Keratinocyte (primary cell): ENCODE measurements at regions not wholly inside any gene's neighbourhood (a gene's known extent, or its start where the extent isn't known, plus 50 kb on each side); places are given as distances from the start of the nearest gene placed in this dataset.

Experiments used
- DNase-seq: peaks from one replicate; pipeline ENCODE4 v3.0.0-alpha.2; 2011; ENCODE audit warnings: low read depth, missing footprints, low spot score
- FAIRE-seq: peaks from 2 replicates; lab custom pipeline; 2011; peaks lifted over from hg19 to GRCh38; lab: Jason Lieb, UNC
- H2AFZ ChIP-seq: 2 replicates; pipeline ENCODE4 v1.6.0; 2012; ENCODE audit warnings: low read length, control low read depth, inconsistent platforms; ENCODE audit not compliant: control insufficient read depth
- H3K27ac ChIP-seq: 2 replicates; pipeline ENCODE4 v1.5.1; 2011; ENCODE audit warnings: low read length; ENCODE audit not compliant: control insufficient read depth, insufficient read depth
- H3K27me3 ChIP-seq: 3 replicates; pipeline ENCODE4 v1.6.0; 2011; ENCODE audit warnings: low read length; ENCODE audit not compliant: control insufficient read depth, insufficient read depth; ENCODE audit errors: extremely low read depth
- H3K36me3 ChIP-seq, 2 experiments: 2 replicates in 1 of 2; 3 replicates in 1 of 2; pipeline ENCODE4 v1.5.1; 2011; ENCODE audit warnings: low read length in 2 of 2, mild to moderate bottlenecking in 1 of 2; ENCODE audit not compliant: control insufficient read depth in 2 of 2, insufficient read depth in 2 of 2; ENCODE audit errors: extremely low read depth in 1 of 2
- H3K4me1 ChIP-seq: 3 replicates; pipeline ENCODE4 v1.5.1; 2011; ENCODE audit warnings: low read length; ENCODE audit not compliant: control insufficient read depth, insufficient read depth; ENCODE audit errors: extremely low read depth
- H3K4me2 ChIP-seq: 3 replicates; pipeline ENCODE4 v1.6.0; 2011; ENCODE audit warnings: low read depth, low read length; ENCODE audit not compliant: control insufficient read depth, insufficient read depth; ENCODE audit errors: extremely low read depth
- H3K4me3 ChIP-seq, 3 experiments: fragments of 200-600 bp in 1 of 3; sonication (generic) in 1 of 3; 2 replicates in 2 of 3; 3 replicates in 1 of 3; pipeline ENCODE4 v1.5.1; 2011 to 2016; ENCODE audit warnings: low read length in 3 of 3, mild to moderate bottlenecking in 3 of 3, control low read depth in 2 of 3, inconsistent platforms in 1 of 3, low read depth in 1 of 3, mixed read lengths in 1 of 3, mixed run types in 1 of 3, moderate library complexity in 1 of 3; ENCODE audit not compliant: control insufficient read depth in 2 of 3, insufficient read depth in 2 of 3; ENCODE audit errors: extremely low read depth in 1 of 3
- H3K79me2 ChIP-seq: 2 replicates; pipeline ENCODE4 v1.6.0; 2012; ENCODE audit warnings: low read length; ENCODE audit not compliant: control insufficient read depth, insufficient read depth
- H3K9ac ChIP-seq: 3 replicates; pipeline ENCODE4 v1.6.0; 2011; ENCODE audit warnings: low read length; ENCODE audit not compliant: control insufficient read depth, insufficient read depth; ENCODE audit errors: extremely low read depth
- H3K9me1 ChIP-seq: 3 replicates; pipeline ENCODE4 v1.6.0; 2011; ENCODE audit warnings: low read length; ENCODE audit not compliant: control insufficient read depth, insufficient read depth; ENCODE audit errors: extremely low read depth
- H3K9me3 ChIP-seq: 2 replicates; pipeline ENCODE4 v1.5.1; 2012; ENCODE audit warnings: low read depth, low read length; ENCODE audit not compliant: control insufficient read depth
- H4K20me1 ChIP-seq: 3 replicates; pipeline ENCODE4 v1.6.0; 2011; ENCODE audit warnings: low read length; ENCODE audit not compliant: control insufficient read depth, insufficient read depth; ENCODE audit errors: extremely low read depth
- CTCF ChIP-seq, 3 experiments: IDR thresholded peaks in 1 of 3; conservative IDR thresholded peaks in 1 of 3; optimal IDR thresholded peaks in 1 of 3; 2 replicates in 2 of 3; 3 replicates in 1 of 3; pipeline versions ENCODE3 to v1.5.1; 2011; ENCODE audit warnings: low read length in 3 of 3, mild to moderate bottlenecking in 3 of 3, moderate library complexity in 2 of 3, control low read depth in 1 of 3, inconsistent platforms in 1 of 3; ENCODE audit not compliant: insufficient read depth in 2 of 3; ENCODE audit errors: extremely low read depth in 1 of 3
- EZH2 ChIP-seq: IDR thresholded peaks from one replicate; pipeline ENCODE4 v1.6.1; 2012; ENCODE audit warnings: inconsistent platforms, mild to moderate bottlenecking, low read length, moderate library complexity
- dilution Hi-C: fragments of 300-500 bp; cut with MboI; formaldehyde crosslinking; loops from one replicate; pipeline ENCODE4 v1.7.0; 2020; ENCODE audit warnings: low sequenced_read_pairs; ENCODE audit not compliant: extremely low pct_ligation_motif_present

GRCh38 chr2:8304821-8305766 lies 376.8 kb upstream of the ID2 start:
- Histone ChIP-seq H4K20me1 (no peaks in the 10 kb centered on the region), H3K79me2 (no peaks in the 10 kb centered on the region), H3K9me1 (no peaks in the 10 kb centered on the region), H3K27me3 (no peaks in the 10 kb centered on the region), H3K4me2 (no peak overlapping the region), H3K9ac (no peak overlapping the region), H3K36me3 (no peaks in the 10 kb centered on the region), H3K4me3 (no peak overlapping the region), H2AFZ (no peak overlapping the region), H3K9me3 (no peaks in the 10 kb centered on the region), H3K4me1 (peaks cover 13% of the 10 kb centered on the region), H3K27ac (no peak overlapping the region)
- FAIRE-seq = no peak
- TF ChIP-seq CTCF (optimal IDR thresholded peaks at IDR 0.05 in 1 of 3, IDR thresholded peaks at IDR 0.05 in 1 of 3, conservative IDR thresholded peaks at IDR 0.05 in 1 of 3; ENCODE audit: extremely low read depth in 1 of 3, insufficient read depth in 2 of 3, low read length in 3 of 3) (no peak), EZH2 (no peak)
- no peak for DNase-seq
- dilution Hi-C loops = no loop called here

GRCh38 chr2:8306530-8307351 lies 375.1 kb upstream of the ID2 start:
- no peaks in the 10 kb centered on the region for H3K9me1 ChIP-seq
- H3K9me3 ChIP-seq = no peaks in the 10 kb centered on the region
- no peaks in the 10 kb centered on the region for H3K79me2 ChIP-seq
- peak overlapping the region; percentile 45 for H3K4me2 ChIP-seq
- TF ChIP-seq CTCF (optimal IDR thresholded peaks at IDR 0.05 in 1 of 3, IDR thresholded peaks at IDR 0.05 in 1 of 3, conservative IDR thresholded peaks at IDR 0.05 in 1 of 3; ENCODE audit: extremely low read depth in 1 of 3, insufficient read depth in 2 of 3, low read length in 3 of 3) (no peak), EZH2 (no peak)
- H2AFZ ChIP-seq = no peak overlapping the region
- FAIRE-seq = no peak
- H3K36me3 ChIP-seq = no peaks in the 10 kb centered on the region
- H3K9ac ChIP-seq = no peak overlapping the region
- H3K27me3 ChIP-seq = no peaks in the 10 kb centered on the region
- H4K20me1 ChIP-seq = no peaks in the 10 kb centered on the region
- DNase-seq = no peak
- no peak overlapping the region for H3K27ac ChIP-seq
- H3K4me1 ChIP-seq = peaks cover 13% of the 10 kb centered on the region
- dilution Hi-C loops = no loop called here
- no peak overlapping the region for H3K4me3 ChIP-seq
